NCI-H2107 treated with DMSO at 0.1 percent for 48 hours (cell line): ENCODE measurements at regions not wholly inside any gene's neighbourhood (a gene's known extent, or its start where the extent isn't known, plus 50 kb on each side); places are given as distances from the start of the nearest gene placed in this dataset.
"Not testable (repeated sequence)": the region's sequence is repeated elsewhere in the genome, so short reads cannot be mapped to it uniquely, and the experiment has no call there.

ENCODE experiments used
- DNase-seq: peaks from one replicate; lab custom pipeline; 2025; ENCODE audit not compliant: unreplicated experiment; lab: John Stamatoyannopoulos, UW

GRCh38 chr7:10533429-10533828 lies 440.2 kb upstream of the PHF14 start:
- not testable (repeated sequence) for DNase-seq

- no peak for DNase-seq
Measured at GRCh38 chr7:10536561-10536960, 437.1 kb upstream of the PHF14 start.

GRCh38 chr7:10537764-10538163 lies 435.9 kb upstream of the PHF14 start:
- no peak for DNase-seq

- no peak for DNase-seq
Measured at GRCh38 chr7:10557375-10557774, 416.3 kb upstream of the PHF14 start.

- no peak for DNase-seq
Measured at GRCh38 chr7:10560497-10560896, 413.2 kb upstream of the PHF14 start.

- DNase-seq, result no peak
Measured at GRCh38 chr7:10568891-10569290, 404.8 kb upstream of the PHF14 start.

- no peak for DNase-seq
Measured at GRCh38 chr7:10571759-10572158, 401.9 kb upstream of the PHF14 start.

- DNase-seq, result no peak
Measured at GRCh38 chr7:10577866-10578374, 395.8 kb upstream of the PHF14 start.

- no peak for DNase-seq
Measured at GRCh38 chr7:10579561-10579960, 394.1 kb upstream of the PHF14 start.

GRCh38 chr7:10584886-10585285 lies 388.8 kb upstream of the PHF14 start:
- no peak for DNase-seq

- no peak for DNase-seq
Measured at GRCh38 chr7:10588084-10588483, 385.6 kb upstream of the PHF14 start.

- DNase-seq, result no peak
Measured at GRCh38 chr7:10592604-10593003, 381.1 kb upstream of the PHF14 start.

- DNase-seq, result no peak
Measured at GRCh38 chr7:10593080-10593479, 380.6 kb upstream of the PHF14 start.

GRCh38 chr7:10596827-10597226 lies 376.8 kb upstream of the PHF14 start:
- DNase-seq, result no peak

- no peak for DNase-seq
Measured at GRCh38 chr7:10604128-10604527, 369.5 kb upstream of the PHF14 start.

GRCh38 chr7:10612950-10613349 lies 360.7 kb upstream of the PHF14 start:
- no peak for DNase-seq

GRCh38 chr7:10618953-10619352 lies 354.7 kb upstream of the PHF14 start:
- DNase-seq, result no peak

GRCh38 chr7:10632712-10633111 lies 341.0 kb upstream of the PHF14 start:
- no peak for DNase-seq

- DNase-seq, result no peak
Measured at GRCh38 chr7:10634239-10634638, 339.4 kb upstream of the PHF14 start.

- DNase-seq, result no peak
Measured at GRCh38 chr7:10637991-10638390, 335.7 kb upstream of the PHF14 start.

- DNase-seq, result no peak
Measured at GRCh38 chr7:10643545-10643944, 330.1 kb upstream of the PHF14 start.

GRCh38 chr7:10644849-10645248 lies 328.8 kb upstream of the PHF14 start:
- DNase-seq, result no peak

- no peak for DNase-seq
Measured at GRCh38 chr7:10646194-10646593, 327.5 kb upstream of the PHF14 start.

- DNase-seq, result no peak
Measured at GRCh38 chr7:10648289-10648688, 325.4 kb upstream of the PHF14 start.
